ENCODE measurements at regions not wholly inside any gene's neighbourhood (a gene's known extent, or its start where the extent isn't known, plus 50 kb on each side); places are given as distances from the start of the nearest gene placed in this dataset.

DNA sequence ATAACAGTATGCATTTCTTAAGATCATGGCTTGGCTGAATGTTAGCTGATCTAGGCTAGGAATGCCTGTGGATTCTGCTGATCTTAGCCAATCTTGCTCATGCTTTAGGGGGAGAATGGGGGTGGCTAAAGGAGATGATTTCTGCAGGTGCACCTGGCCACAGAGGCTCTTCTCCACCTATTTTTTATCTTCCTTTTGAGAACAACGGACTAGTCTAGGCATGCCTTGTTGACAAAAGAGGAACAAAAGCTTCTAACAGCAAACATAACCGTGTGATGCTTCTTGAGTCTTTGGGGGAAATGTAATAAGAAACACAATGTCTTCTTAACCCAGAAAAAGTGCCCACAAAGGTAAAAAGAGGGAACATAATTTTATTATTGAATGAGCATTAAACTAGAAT is 743.5 kb downstream of the ARAP2 start:
- no peak for DNase-seq

DNA sequence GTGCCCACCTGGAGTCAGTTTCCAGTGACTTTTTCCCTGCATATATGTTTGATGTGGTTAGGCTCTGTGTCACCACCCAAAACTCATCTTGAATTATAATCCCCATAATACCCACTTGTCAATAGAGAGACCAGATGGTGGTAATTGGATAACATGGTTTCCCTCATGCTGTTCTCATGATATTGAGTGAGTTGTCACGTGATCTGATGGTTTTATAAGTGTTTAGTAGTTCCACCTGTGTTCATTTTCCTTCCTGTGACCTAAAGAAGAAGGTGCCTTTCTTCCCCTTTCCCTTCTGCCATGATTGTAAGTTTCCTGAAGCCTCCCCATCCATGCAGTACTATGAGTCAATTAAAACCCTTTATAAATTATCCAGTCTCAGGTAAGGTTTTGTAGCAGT is 740.9 kb downstream of the ARAP2 start:
- no peak for DNase-seq

DNA sequence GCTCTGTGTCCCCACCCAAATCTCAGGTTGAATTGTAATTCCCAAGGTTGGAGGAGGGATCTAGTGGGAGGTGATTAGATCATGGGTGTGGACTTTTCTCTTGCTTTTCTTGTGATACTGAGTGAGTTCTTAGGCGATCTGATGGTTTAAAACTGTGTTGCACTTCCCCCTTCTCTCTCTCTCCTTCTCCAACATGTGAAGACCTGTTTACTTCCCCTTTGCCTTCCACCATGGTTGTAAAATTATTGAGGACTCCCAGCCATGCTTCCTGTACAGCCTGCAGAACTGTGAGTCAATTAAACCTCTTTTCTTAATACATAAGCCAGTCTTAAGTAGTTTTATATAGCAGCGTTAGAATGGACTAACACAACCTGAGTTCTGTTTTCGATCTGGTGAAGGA is 738.2 kb downstream of the ARAP2 start:
- DNase-seq = no peak

DNA sequence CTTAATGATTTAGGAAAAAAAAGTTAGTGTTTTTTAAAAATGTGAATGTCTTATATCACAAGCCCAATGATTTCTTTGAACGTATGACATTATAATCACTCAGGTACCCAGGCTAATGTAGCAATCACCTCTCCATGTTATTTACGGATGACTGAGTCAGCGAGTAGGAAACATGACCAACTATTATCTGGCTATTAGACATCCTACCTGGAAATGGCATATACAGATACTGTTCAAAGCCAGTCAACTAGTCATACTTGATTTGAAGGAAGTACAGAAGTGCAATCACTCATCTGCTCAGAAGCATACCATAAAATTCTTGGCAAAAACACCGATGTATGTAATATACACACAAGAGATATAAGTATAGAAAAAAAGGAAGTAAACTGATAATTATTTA is 732.5 kb downstream of the ARAP2 start:
- no peak for DNase-seq

DNA sequence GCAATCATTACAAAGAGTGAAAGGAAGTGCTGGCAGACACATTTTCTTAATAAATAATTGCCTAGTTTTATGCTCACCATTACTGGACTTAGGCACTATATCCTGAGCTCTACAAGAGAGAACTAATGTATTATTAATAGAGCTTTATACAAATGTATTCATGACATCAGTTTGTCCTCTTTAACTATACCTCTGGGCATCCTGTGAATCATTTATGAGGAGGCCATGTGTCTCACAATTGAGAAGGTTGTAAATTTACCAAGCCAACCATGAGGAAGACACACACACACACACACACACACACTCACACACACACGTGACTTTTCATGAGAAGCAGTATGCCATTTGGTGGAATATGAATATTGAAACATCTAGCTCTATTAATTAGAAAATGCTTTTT is 728.2 kb downstream of the ARAP2 start:
- no peak for DNase-seq

DNA sequence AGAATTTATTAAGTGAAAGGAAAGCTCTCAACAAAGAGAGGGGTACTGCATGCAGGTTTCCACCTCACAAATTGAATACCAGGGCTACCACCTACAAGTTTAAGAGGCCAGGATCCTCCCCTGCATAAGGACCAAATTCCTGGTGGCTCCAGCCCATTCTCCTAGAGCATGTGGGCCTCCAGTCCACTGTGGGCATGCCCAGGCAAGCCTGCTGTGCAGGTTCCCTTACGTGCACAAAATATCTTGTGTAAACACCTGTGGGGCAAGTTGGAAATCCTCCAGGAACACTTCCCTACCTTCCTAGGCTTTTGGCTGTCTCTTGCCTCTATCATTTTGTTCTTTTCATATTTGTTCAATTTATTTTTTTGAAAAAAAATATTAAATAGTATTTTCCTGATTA is 724.3 kb downstream of the ARAP2 start:
- DNase-seq = no peak

DNA sequence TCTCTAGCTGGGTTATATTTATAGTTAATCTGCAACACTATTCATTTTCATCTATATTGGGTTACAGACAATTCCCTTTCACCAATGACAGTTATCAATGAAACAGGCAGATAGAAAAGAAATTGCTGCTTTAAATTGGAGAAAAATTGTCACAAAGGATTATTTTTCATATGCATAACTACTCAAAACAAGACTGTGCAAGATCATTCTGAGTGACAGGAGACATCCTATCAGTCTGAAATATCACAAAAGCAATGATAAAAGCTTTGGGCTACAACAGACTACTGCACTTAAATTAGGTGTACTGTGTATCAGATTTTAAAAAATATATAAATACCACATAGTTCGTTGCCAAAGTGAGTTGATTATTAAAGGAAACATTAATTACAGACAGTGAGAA is 722.6 kb downstream of the ARAP2 start:
- no peak for DNase-seq

DNA sequence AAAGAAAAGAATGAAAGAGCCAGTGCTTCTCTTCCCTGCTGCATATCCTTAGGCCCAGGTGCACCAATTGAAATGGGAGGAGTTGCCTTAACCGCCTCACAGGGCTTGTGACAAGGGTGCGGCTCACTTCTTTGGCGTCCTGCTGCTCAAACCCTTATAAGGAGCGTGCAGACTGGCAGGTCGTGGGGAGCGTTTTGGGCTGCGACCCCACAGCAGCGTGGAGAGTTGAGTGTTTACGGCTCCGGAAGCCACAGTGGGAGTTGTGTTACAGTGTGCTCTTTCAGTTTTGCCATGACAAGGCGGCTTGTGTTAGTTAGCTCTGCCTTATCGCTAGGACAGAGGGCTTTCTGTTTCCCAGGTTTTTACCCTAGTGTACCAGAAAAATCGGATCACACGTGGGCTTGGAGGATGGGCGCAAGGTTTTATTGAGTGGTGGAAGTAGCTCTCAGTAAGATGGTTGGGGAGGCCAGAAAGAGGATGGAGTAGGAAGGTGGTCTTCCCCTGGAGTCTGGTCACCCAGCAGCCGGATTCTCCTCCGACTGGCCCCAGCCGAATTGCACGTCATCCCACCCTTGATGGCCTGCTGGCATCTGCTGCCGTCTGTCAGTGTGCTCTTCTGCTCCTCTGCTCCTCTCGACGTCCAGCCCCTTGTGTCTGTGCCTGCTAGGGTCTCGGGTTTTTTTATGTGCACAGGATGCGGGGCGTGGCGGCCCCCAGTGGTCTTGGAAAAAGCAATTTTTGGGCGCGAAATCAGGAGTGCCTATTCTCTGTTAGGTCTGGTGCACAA is 718.9 kb downstream of the ARAP2 start:
- no peak for DNase-seq

DNA sequence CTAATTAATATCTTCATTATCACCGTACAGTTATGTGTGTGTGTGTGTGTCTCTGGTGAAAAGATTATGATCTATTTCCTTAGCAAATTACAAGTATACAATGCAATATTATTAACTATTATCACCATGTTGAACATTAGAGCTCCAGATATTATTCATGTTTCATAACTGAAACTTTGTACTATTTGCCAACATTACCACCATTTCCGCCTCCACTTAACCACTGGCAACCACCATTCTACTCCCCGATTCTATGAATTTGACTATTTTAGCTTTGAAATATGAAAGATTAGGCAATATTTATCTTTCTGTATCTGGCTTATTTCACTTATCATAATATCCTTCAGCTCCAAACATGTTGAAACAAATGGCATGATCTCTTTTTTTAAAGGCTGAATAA is 717.9 kb downstream of the ARAP2 start:
- DNase-seq = no peak

DNA sequence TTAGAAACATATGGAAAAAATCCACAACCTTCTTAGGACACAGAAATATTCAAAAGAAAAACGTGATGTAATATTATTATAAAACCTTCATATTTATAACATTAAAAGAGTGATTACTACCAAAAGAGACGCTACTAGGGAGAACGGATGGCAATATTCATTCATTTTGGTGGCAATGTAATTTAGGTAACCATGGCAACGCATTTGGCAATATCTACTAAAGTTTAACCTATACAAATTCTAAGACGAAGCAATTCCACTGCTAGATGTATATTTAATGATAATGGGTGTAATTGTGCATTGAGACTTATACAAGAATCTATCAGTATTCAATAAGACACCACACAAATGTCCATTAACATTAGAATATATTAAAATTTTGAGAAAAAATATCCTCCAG is 709.4 kb downstream of the ARAP2 start:
- DNase-seq = no peak

DNA sequence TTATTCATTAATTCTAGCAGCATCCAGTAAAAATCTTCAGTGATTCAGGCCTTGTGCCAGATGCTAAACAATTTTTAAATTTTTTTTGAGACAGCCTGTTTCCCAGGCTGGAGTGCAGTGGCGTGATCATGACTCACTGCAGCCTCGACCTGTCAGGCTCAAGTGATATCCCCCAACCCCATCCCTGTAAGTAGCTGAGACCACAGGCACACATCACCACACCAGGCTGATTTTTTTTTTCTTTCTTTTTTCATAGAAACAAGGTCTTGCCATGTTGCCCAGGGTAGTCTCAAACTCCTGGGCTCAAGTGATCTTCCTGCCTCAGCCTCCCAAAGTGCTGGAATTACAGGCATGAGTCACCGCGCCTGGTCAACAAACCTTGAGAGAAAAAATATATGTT is 705.5 kb downstream of the ARAP2 start:
- no peak for DNase-seq

DNA sequence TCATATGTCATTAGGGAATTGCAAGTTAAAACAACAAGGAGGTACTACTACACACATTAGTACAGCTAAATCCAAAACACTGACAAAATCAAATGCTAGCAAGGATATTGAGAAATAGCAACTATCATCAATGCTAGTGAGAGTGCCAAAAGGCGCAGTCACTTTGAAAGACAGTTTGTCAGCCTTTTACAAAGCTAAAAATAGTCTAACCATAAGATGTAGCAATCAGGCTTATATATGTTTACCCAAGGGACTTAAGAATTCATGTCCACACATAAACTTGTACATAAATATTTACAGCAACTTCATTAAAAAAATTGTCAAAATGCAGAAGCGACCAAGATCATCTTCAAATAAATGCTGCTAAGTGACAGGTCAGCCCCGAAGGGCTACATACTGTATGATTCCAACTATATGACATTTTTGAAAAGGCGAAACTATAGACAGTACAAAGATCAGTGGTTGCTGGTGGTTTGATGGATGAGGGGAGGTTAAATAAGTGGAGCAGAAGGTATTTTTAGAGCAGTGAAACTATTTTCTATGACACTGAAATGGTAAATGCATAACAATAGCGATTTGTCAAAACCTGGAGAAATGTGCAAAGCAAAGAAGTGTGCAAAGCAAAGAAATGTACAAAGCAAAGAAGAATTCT is 704.8 kb downstream of the ARAP2 start:
- DNase-seq = no peak

DNA sequence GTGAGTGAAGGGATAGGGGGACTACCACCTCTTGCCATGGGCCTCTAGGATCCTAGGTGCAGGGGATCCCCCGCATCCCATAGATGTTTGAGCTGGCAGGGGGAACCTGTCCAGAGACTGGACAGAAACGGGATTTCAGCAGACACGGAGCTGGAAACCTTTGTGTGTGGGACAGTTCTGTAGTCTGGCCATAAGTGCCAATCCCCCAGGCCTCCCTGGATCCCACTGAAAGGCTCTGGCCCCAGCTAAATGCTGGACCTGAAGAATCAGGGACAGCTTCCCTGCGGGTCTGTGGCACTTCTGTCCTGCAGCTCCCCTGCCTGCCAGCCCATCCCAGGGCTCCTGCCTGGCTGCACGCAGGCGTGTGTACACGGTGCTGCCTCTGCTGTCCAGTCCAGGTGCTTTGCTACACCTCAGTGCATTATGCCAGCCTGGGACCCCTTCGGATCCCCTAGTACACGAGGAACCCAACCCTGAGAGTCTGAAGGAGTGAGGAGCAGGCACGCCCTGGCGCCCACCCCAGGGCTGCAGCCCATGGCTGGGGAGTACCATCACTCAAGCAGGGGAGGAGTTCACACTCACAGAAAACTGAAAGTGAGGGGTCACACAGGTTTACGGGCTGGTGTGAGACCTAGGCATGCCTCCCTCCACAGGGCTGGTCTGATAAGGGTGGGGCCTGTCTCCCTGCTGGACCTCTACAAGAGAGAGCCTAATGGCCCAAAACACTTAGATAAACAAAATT is 703.0 kb downstream of the ARAP2 start:
- DNase-seq = no peak

DNA sequence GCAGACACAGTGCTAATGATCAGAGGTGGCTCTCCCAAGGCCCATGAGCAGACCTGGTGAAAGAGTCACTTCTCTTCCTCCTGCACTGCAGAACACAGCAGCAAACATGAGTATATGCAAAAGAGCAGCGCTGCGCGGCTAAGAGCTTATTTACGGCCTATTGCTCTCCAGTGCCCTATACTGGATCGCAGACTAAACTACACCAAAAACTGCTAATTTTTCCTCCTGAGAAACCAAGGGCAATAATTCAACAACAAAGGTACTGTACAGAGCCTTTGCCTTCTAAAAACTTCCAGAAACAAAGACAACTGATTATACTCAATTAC is 702.5 kb downstream of the ARAP2 start:
- no peak for DNase-seq

DNA sequence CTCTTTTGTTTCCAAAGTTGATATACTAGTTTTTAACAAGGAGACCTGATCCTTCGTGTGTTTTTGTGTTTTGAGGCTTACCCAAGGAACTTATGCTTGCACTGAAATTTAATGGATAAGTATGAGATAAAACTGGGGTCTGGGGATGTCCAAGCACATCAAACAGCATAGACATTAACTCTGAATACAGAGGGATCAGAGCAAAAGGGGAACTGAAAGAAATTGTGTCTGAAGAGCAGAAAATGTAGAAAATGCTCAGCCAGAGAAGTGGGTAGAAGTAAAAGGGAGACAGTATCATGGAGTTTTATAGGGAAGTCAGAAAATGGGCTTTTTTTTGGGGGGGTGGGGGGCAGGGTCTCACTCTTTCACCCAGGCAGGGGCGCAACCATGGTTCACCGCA is 695.4 kb downstream of the ARAP2 start:
- no peak for DNase-seq

DNA sequence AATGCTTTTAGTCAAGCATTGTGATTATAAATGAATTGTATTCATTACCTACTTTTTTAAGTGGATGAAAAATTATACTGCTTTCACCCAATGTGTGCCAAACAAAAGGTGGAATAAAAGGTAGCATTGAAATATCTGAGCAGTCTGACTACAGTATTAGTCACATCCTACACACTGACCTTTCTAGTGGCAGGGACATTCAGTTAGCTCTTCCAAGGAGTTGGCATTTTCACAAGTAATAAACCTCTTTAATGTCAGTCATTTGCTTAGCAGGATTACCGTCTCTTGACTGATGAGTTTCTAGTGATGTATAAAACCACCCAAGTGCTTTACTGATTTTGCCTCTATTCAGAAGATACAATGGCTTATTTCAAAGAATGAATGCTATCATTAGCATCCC is 687.9 kb downstream of the ARAP2 start:
- no peak for DNase-seq

DNA sequence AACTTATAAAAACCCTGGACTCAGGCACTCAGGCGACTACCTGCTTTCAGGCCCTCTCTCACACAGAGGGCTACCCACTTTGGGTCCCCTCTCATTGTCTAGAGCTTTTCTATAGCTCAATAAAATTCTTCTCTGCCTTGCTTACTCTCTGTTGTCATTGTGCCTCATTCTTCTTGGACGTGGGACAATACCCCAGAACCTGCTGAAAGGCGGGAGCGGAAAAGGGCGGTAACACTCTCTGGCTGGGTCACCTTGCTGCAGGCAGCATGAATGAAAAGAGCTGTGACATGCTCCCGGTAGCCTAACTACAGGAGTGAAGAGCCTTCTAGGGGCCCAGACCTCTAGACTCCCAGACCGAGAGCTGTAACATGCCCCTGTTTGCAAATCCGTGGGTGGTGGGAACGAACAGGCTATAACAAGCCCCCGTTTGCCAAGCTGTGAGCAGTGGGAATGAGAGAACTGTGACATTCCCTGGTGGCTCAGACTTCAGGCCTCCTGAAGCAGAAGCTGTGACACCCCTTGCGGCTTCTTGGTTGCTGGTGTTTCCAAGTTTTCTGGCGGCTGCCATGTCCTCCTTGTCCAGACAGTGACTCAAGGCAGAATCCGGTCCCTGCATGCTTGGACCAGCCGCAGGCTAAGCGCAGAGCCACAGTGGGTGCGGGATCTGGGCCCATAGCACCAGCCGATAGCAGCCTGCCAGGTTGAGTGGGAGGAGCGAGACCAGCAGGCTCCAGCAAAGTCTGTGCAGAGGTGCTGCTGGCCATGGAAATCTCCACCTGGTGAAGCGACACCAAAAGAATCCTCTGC is 684.6 kb downstream of the ARAP2 start:
- no peak for DNase-seq

DNA sequence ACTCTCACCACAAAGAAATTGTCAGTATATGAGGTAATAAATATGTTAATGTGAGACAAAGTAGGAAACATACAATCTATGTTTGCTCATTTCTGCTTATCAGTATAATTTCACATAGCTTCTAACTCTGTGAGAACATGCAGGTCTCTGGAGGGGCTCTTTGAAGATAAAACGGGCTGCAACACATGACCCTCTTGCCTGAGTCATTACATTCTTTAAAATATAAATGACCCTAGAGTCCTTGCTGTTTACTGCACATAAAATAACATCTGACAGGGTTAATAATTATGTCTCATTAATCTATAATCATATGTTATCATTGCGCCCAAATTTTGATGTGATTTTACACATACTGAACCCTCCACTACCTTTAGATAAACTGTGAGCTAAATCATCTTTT is 681.5 kb downstream of the ARAP2 start:
- DNase-seq = no peak

DNA sequence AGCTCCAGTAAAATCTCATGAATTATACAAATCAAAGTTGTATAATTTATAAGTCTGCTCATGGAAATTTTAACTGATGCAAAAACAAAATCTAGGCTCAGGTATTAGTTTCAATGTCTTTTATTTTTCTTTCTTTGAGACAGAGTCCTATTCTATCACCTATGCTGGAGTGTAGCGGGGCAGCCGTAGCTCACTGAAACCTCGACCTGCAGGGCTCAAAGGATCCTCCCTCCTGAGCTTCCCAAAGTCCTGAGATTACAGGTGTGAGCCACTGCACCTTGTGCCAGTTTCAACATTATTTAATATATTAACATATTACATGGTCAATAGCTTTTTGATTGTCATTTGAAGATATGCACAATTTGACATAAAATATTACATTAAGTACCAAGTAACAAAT is 678.7 kb downstream of the ARAP2 start:
- no peak for DNase-seq

DNA sequence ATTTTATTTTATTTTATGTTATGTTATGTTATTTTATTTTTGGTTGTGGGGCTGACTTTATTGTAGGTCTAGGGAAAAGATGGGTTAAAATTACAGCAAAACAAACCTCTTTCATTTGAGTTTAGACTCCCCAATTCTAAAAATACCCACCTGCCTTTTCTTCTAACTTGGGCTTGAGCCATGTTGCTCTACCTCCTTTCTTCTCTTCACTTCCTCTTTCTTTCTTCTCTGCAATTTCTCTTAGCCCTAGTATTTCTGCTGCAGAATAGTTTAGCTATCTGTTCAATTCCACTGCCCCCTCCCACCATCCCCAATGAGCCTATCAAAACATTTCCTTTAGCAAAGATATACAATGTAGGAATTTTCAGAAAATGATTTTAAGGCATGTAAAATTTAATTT is 653.3 kb downstream of the ARAP2 start:
- DNase-seq = no peak

DNA sequence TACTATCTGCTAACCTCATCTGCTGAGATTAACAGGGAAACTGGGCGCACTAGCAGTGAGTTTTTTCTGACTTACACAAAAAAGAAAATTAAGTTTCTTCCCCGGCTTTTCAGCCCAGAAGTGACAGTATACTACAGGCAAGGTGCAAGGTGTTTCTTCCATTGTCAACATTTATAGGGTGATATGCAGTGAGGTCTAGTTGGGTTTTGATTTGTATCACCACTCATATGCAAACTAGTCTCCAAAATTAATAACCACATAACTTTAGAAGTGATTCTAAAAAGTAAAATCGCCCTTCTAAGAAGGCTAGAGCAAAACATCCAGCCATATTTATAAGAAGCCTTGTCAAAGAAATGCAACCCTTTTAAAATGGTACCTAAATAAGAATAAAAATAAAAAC is 640.1 kb downstream of the ARAP2 start:
- no peak for DNase-seq

DNA sequence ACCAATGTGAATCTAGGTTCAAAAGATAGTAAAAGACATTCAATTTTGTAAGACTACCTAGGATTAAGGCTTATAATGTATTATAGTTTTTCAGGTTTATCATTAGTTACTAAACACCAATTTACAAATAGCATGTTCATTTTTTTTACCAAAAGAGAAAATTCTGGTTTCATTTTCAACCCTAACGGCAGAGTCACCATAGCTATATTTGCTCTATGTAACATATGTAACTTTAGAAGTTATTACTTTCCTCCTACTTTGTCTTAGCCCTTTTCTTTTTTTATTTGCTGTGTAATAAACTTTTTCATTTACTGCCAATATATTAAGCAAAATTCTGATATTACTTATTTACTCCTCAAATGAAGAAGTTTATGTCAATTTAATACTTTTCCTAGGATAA is 639.6 kb downstream of the ARAP2 start:
- DNase-seq = no peak

DNA sequence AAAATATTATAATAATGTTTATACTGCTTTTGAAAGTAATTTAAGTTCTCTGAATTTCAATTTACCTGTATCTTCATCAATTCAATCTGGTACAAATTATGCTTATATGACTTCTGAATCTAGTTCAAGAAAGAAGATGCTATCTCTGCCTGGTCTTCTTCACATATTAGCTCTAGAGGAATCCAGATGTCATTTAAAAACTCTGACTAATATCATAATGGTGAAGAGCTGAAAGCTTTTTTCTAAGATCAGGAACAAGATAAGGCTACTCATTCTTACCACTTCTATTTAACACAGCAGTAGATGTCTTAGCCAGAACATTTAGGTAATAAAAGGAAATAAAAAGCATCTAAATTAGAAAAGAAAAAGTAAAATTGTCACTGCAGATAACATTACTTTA is 636.1 kb downstream of the ARAP2 start:
- no peak for DNase-seq

DNA sequence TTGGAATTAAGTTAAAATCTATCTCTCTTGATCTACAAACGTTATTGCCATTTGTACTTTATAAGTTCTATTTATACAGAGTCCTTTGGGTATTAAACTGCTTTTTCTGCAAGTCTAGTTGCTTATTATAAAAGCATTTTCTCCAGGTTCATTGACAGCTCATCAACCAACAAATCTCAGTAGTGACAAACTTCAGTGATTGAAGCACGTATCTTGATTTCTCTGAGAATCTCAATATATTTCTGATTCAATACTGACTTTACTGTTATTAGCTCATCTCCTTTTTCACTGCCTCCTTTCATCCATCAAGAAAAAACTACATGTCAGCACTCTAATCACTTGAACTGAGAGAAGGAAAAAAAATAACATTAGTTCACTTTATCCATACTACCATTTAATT is 630.2 kb downstream of the ARAP2 start:
- DNase-seq = no peak

Measured in activated CD4-positive, alpha-beta T cell treated with anti-CD3 and anti-CD28 coated beads, Interleukin-2, Interleukin-6, amounts not matched to agents 100 ng/mL and 50 ng/mL, durations not matched to agents 16 hours and 8 hours (primary cell).